HG03097 (cell line): ENCODE measurements at regions not wholly inside any gene's neighbourhood (a gene's known extent, or its start where the extent isn't known, plus 50 kb on each side); places are given as distances from the start of the nearest gene placed in this dataset.
"Not testable (repeated sequence)": the region's sequence is repeated elsewhere in the genome, so short reads cannot be mapped to it uniquely, and the experiment has no call there.

Experiments used
- ATAC-seq: cut with Tn5 transposase; IDR thresholded peaks from one replicate; pipeline ENCODE4 v1.9.1; 2021; ENCODE audit not compliant: unreplicated experiment, low FRiP score

GRCh38 chr21:5121849-5122248 lies 5399.5 kb upstream of the TPTE start:
- ATAC-seq: not testable (repeated sequence)

- peak; percentile 42 for ATAC-seq
Measured at GRCh38 chr21:5123655-5124054, 5397.7 kb upstream of the TPTE start.

DNA sequence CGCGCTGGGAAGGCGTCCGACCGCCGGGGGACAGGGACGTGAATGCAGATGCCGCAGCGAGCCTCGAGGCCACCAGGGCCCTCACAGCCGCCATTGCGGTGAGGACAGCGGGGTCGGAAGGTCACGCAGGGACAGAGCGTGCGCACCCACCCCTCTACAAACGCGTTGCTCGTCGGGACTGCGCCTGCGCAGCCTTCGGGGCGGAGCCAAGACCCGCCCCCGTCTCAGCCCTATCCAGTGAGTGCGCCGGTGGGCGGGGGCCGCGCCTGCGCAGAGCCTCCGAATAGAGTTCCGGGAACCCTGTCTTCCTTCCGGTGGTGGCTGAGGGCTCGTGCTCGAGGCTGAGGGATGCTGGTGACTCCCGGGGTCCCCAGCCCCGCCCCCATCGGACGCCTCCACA lies 5393.1 kb upstream of the TPTE start:
- ATAC-seq: peak; percentile 77

- not testable (repeated sequence) for ATAC-seq
Measured at GRCh38 chr21:5133824-5134223, 5387.6 kb upstream of the TPTE start.

GRCh38 chr21:5136406-5136805 lies 5385.0 kb upstream of the TPTE start:
- not testable (repeated sequence) for ATAC-seq

DNA sequence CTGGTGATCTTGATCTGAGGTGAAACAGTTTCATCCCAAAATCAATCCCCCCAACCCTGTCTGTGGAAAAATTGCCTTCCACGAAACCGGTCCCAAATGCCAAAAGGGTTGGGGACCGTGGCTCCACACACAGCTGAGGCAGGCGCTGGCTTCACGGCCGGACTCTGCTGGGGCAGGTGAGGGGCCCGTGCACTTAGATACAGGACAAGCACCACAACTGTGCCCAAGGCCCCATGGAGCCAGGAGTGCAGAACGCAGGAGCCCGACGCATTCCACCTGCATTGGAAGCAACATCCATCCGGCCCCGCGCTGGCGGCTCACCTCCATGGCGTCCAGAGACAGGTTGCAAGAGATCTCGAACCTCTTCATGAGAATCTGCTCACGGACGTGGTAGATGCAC lies 5384.4 kb upstream of the TPTE start:
- ATAC-seq: not testable (repeated sequence)

DNA sequence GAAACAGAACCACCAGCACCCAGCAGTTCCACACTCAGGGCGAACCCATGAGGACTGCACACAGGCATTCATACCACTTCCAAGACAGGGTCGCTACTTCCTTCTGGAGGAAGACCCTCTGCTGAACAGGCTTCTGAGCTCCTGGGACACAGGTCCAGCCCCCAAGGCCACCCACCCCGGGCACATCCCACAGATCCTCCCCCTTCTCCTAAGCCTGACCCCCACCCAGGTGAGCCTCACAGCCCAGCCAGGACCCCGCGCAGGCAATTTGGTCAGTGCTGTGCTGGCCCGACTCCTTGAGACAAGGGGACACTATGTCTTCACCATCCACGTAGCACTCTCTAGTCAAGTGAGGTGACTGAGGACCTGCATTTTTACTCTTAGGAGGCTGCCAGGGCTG lies 5382.7 kb upstream of the TPTE start:
- not testable (repeated sequence) for ATAC-seq

GRCh38 chr21:5139528-5139927 lies 5381.9 kb upstream of the TPTE start:
- ATAC-seq: not testable (repeated sequence)

DNA sequence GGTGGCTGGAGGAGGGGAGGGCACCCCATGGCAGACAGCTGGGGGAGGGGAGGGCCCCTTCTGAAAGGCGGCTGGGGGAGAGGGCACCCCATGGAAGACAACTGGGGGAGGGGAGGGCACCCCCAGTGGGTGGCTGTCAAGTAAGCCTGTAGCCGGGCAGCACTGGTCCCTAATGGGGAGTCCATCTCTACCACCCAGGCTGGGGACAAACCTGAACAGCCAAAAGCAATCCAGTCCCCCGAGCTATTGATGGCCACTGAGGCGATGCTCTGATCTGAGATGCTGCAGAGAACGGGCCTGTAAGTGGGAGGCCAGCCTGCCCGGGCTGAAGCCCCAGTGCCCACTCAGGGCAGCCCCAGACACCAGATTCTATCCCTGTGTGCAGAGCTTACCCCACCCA lies 5378.4 kb upstream of the TPTE start:
- not testable (repeated sequence) for ATAC-seq

DNA sequence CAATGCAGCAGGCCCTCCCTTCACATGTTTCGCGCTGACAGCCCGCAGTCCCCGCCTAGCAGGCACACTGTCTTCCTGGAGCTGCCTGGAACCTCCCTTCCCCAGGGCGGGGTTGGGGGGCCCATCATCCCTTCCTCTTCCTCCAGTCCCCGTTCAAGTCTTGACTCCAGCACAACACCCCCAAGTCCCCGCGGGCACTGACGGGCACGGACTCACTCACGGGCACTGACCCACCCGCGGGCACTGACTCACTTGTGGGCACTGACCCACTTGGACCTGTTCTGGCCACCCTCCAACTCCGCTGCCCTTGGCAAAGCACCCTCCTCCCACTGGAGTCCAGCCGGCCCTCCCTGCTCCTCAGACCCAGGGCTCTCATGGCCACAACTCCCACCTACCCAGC lies 5376.7 kb upstream of the TPTE start:
- ATAC-seq: not testable (repeated sequence)

DNA sequence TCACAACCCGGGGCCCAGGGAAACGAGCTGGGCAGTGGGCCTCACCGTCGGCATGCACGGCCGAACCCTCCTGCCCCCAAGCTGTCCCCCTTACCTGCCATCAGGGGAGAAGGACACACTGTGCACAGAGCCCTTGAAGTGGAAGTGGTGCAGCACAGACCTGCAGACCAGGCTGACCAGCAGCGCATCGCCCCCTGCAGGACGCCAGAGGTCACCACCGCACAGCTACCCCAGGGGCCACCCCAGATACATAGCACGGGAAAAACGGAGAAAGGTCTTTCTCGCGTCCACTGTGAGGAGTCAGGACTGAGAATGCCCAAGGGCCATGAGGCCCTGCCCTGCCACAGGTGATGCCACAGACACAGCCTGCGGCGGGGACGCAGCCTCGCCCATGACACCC lies 5373.7 kb upstream of the TPTE start:
- not testable (repeated sequence) for ATAC-seq

GRCh38 chr21:5149222-5149621 lies 5372.2 kb upstream of the TPTE start:
- ATAC-seq: not testable (repeated sequence)

GRCh38 chr21:5153842-5154640 lies 5367.3 kb upstream of the TPTE start:
- peak; percentile 24 for ATAC-seq

DNA sequence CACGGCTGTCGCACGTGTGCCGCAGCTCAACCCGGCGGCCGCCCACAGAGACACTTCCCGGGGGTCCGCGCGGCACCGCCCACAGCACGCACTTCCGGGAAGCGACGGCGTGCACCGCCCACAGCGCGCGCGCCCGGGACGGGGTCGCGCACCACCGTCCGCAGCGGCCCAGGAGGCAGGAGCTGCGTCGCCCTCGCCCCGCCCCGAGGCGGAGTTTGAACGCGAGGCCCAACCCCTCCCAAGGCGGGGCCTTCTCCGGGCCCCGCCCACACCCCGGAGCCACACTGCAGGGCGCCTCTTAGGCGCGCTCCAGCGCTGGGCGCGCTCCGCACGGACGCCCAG lies 5366.8 kb upstream of the TPTE start:
- ATAC-seq: peak; percentile 97

GRCh38 chr21:5162693-5163574 lies 5358.4 kb upstream of the TPTE start:
- ATAC-seq: not testable (repeated sequence)

DNA sequence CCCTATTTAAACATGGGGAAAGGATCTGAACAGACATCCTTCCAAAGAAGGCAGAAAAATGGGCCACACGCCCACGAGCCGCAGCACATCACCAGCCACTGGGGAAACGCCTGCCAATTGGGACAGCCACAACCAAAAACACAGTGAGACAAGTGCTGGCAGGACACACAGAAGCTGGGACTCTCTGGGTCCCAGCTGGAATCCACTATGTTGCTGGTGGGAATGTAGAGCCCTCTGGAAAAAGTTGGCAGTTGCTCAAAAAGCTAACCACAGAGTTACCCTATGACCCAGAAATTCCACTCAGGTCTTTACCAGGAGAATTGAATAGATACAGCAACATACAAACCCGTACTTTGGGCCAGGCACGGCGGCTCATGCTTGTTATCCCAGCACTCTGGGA lies 5355.6 kb upstream of the TPTE start:
- not testable (repeated sequence) for ATAC-seq
